Nephron progenitor cell (in vitro differentiated cells): ENCODE measurements at regions not wholly inside any gene's neighbourhood (a gene's known extent, or its start where the extent isn't known, plus 50 kb on each side); places are given as distances from the start of the nearest gene placed in this dataset.
"Not testable (repeated sequence)": the region's sequence is repeated elsewhere in the genome, so short reads cannot be mapped to it uniquely, and the experiment has no call there.

Source experiments
- DNase-seq: peaks from one replicate; pipeline ENCODE4 v3.0.0; 2021
- H3K27ac Mint-ChIP-seq: 2 replicates; pipeline ENCODE4 v1.8.0; 2021; ENCODE audit warnings: mild to moderate bottlenecking, moderate library complexity, mixed read lengths
- H3K27me3 Mint-ChIP-seq: 2 replicates; pipeline ENCODE4 v1.8.0; 2021; ENCODE audit warnings: mild to moderate bottlenecking, low read depth, mixed read lengths; ENCODE audit not compliant: poor library complexity
- H3K36me3 Mint-ChIP-seq: 2 replicates; pipeline ENCODE4 v1.8.0; 2021; ENCODE audit warnings: low read depth, mixed read lengths
- H3K4me1 Mint-ChIP-seq: 2 replicates; pipeline ENCODE4 v1.8.0; 2021; ENCODE audit warnings: mixed read lengths
- H3K4me3 Mint-ChIP-seq: 2 replicates; pipeline ENCODE4 v1.8.0; 2021; ENCODE audit warnings: mild to moderate bottlenecking, moderate library complexity, mixed read lengths
- H3K9me3 Mint-ChIP-seq: 2 replicates; pipeline ENCODE4 v1.8.0; 2021; ENCODE audit warnings: mild to moderate bottlenecking, moderate library complexity, mixed read lengths
- TF ChIP-seq, protein P1 (sequence below): fragments of 200-600 bp; sonication (generic); IDR thresholded peaks from 2 replicates; pipeline ENCODE4 v1.5.0; 2021; ENCODE audit warnings: antibody characterized with exemption

DNA sequence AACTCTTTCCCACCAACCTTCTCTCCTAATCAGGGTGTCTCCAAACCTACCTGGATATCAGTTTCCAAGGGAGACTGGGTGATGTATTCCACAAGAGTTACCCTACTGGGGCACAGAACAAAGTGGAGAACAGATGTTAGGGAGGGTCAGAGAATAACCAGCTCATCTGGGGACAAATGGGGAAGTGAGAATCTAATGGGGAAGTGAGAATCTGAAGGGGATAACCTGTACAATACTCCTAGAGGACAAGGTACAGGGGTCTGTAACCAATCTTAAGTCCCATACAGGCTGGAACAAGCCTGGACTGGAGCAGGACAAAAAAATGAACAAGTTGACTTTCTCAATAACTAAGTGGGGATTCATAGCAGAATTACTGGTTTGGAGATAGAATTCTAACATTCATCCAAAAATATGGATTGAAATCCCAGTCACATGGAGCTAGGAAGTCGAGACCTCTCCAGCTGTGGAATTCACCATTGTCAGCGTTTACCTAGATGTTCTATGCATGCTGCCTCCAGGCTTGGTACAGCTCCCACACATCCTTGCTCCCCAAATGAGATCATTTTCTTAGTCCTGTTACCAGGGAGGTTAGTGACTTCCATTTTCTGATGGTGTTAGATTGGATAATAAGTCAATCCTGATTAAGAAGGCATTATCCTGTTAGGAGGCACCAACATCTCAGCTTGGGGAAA is 214.8 kb upstream of the MOCS1 start:
- Mint-ChIP-seq H3K27me3 (peaks cover 12% of the 10 kb centered on the region), H3K27ac (no peak overlapping the region), H3K9me3 (no peaks in the 10 kb centered on the region), H3K4me1 (no peaks in the 10 kb centered on the region), H3K4me3 (no peak overlapping the region), H3K36me3 (no peaks in the 10 kb centered on the region)
- TF ChIP-seq, protein P1, sequence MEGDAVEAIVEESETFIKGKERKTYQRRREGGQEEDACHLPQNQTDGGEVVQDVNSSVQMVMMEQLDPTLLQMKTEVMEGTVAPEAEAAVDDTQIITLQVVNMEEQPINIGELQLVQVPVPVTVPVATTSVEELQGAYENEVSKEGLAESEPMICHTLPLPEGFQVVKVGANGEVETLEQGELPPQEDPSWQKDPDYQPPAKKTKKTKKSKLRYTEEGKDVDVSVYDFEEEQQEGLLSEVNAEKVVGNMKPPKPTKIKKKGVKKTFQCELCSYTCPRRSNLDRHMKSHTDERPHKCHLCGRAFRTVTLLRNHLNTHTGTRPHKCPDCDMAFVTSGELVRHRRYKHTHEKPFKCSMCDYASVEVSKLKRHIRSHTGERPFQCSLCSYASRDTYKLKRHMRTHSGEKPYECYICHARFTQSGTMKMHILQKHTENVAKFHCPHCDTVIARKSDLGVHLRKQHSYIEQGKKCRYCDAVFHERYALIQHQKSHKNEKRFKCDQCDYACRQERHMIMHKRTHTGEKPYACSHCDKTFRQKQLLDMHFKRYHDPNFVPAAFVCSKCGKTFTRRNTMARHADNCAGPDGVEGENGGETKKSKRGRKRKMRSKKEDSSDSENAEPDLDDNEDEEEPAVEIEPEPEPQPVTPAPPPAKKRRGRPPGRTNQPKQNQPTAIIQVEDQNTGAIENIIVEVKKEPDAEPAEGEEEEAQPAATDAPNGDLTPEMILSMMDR = no peak
- no peak for DNase-seq

DNA sequence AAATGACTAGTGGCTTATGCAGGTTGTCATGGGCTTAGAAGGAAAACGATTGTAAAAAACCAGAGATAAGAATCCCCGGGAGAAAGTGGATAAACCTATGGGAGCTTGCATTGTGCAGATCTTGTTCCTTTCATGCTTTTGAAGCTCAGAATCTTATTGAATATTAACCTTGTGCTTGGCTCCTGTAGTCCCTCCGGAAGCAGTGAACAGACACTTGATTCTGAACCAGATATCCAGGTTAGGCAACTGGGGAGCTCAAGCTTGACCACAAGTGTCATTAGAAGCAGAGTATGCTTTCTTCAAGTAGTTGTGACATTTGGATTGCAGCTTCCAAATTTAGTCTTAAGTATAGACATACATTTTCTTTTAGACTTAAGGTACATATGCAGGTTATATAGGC is 212.6 kb upstream of the MOCS1 start:
- Mint-ChIP-seq H3K9me3 (no peaks in the 10 kb centered on the region), H3K4me1 (no peaks in the 10 kb centered on the region), H3K36me3 (no peaks in the 10 kb centered on the region), H3K4me3 (no peak overlapping the region), H3K27ac (no peak overlapping the region), H3K27me3 (peaks cover 18% of the 10 kb centered on the region)
- TF ChIP-seq, protein P1 = no peak
- DNase-seq = no peak

DNA sequence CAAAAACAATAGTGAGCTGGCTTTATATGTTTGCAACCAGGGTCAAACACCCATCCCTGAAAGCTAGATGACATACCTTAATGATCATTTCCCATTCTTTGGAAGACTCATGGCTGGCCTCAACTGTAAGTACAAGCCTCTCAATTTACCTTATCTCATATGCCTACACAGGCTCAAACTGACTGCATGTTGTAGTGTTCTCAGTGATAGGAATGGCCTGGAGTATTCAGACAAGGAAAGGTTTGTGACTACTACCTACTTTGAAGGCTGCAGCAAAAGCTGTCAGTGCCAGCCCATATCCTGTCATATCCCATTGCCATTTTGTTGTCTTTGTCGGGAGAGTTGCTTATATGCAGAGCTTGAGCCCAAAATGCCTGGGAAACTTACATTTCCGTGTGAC is 205.2 kb upstream of the MOCS1 start:
- Mint-ChIP-seq H3K4me3 (no peak overlapping the region), H3K4me1 (peaks cover 5% of the 10 kb centered on the region), H3K27ac (no peak overlapping the region), H3K36me3 (no peaks in the 10 kb centered on the region), H3K27me3 (peaks cover 9% of the 10 kb centered on the region), H3K9me3 (no peaks in the 10 kb centered on the region)
- no peak for DNase-seq
- TF ChIP-seq, protein P1 = no peak

DNA sequence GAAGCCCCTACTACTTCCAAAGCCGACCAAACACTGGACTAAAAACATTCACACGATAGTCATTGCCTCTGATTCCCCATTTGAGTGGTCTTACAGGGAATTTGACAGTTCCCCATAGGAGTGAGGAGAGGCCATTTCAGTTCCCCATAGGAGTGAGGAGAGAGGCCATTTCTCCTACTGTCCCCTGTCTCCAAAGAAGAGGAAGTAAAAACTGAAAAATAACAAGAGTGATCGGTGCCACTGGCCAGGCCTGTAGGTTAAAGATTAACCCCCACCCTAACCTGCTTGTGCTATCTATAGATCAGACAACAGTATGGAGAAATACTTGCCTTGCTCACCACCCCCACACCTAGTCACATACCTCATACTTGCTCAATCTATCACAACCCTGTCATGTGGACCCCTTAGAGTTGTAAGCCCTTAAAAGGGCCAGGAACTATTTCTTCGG is 204.0 kb upstream of the MOCS1 start:
- H3K27ac Mint-ChIP-seq = no peak overlapping the region
- peaks cover 9% of the 10 kb centered on the region for H3K27me3 Mint-ChIP-seq
- H3K4me1 Mint-ChIP-seq = peaks cover 5% of the 10 kb centered on the region
- TF ChIP-seq, protein P1 = no peak
- H3K4me3 Mint-ChIP-seq = no peak overlapping the region
- H3K9me3 Mint-ChIP-seq = no peaks in the 10 kb centered on the region
- H3K36me3 Mint-ChIP-seq = no peaks in the 10 kb centered on the region
- DNase-seq = no peak

DNA sequence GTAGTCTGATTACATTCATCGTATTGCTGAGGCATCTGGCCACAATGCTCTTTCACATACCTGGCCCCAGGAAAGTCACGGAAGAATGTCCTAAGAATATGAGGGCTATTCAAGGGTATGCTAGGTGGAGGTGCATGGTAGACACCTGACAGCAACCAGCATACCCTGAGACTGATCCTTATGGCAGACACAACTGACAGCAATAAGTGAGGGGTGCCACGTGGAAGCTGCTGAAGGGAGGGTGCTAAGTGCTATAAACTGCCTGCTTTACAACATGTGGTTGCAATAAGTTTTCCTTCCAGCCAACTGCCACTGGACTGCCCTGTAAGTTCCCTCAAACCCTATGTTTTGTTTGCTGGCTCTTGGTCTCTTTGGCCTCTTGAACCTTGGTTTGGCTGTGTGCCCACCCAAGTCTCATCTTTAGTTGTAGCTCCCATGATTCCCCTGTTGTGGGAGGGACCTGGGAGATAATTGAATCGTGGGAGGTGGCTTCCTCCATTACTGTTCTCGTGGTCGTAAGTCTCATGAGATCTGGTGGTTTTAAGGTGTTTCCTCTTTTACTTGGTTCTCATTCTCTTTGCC is 201.3 kb upstream of the MOCS1 start:
- H3K27me3 Mint-ChIP-seq = no peaks in the 10 kb centered on the region

DNA sequence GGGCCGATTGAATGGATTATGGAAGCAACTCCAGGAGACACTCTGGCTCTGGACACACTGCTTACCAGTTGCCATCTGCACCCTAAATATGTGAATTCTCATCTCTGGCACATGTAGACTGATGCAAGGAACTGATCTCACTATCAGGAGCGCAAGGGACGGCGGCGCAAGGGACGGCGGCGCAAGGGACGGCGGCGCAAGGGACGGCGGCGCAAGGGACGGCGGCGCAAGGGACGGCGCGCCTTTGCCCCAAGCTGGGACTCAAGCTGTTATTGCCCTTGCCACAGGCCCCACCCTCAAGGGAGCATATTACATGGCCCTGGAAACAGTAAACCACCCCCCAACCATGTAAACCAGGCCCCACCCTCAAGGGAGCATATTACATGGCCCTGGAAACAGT is 199.7 kb upstream of the MOCS1 start:
- H3K36me3 Mint-ChIP-seq, DNase-seq, H3K4me3 Mint-ChIP-seq, H3K27me3 Mint-ChIP-seq, H3K4me1 Mint-ChIP-seq, H3K9me3 Mint-ChIP-seq, H3K27ac Mint-ChIP-seq: not testable (repeated sequence)

More for the DNA sequence above, 201.3 kb upstream of the MOCS1 start:
- Mint-ChIP-seq H3K9me3 (no peaks in the 10 kb centered on the region), H3K4me1 (peaks cover 5% of the 10 kb centered on the region), H3K4me3 (no peak overlapping the region), H3K27ac (no peak overlapping the region), H3K36me3 (no peaks in the 10 kb centered on the region)
- TF ChIP-seq, protein P1 = no peak
- DNase-seq = no peak
